GM23338 (cell line): ENCODE measurements at regions not wholly inside any gene's neighbourhood (a gene's known extent, or its start where the extent isn't known, plus 50 kb on each side); places are given as distances from the start of the nearest gene placed in this dataset.

Experiments used
- ATAC-seq: fragments of 200-7000 bp; cut with Tn5 transposase; 3 replicates; pipeline ENCODE4 v1.9.1; 2020
- DNase-seq: peaks from one replicate; pipeline ENCODE4 v3.0.0-alpha.2; 2015; ENCODE audit warnings: low spot score
- H2AFZ ChIP-seq: fragments of 200-600 bp; sonication (generic); 2 replicates; pipeline ENCODE4 v1.8.0; 2016; ENCODE audit warnings: antibody characterized with exemption, mild to moderate bottlenecking, moderate library complexity
- H3F3A ChIP-seq: fragments of 200-600 bp; sonication (generic); replicated peaks from 2 replicates; pipeline ENCODE4 v1.8.0; 2017; ENCODE audit warnings: antibody characterized with exemption, mixed run types, low read depth
- H3K27ac ChIP-seq: fragments of 200-600 bp; sonication (generic); 2 replicates; pipeline ENCODE4 v1.6.1; 2016; ENCODE audit warnings: low read depth
- H3K27me3 ChIP-seq: fragments of 200-600 bp; sonication (generic); 2 replicates; pipeline ENCODE4 v1.8.0; 2016; ENCODE audit warnings: mild to moderate bottlenecking, mixed run types, moderate library complexity; ENCODE audit not compliant: insufficient read depth
- H3K36me3 ChIP-seq: fragments of 200-600 bp; sonication (generic); 2 replicates; pipeline ENCODE4 v1.8.0; 2016; ENCODE audit warnings: mild to moderate bottlenecking; ENCODE audit not compliant: insufficient read depth
- H3K4me1 ChIP-seq: fragments of 200-600 bp; sonication (generic); 2 replicates; pipeline ENCODE4 v1.8.0; 2016; ENCODE audit warnings: mild to moderate bottlenecking, moderate library complexity; ENCODE audit not compliant: insufficient read depth
- H3K4me2 ChIP-seq: fragments of 200-600 bp; sonication (generic); 2 replicates; pipeline ENCODE4 v1.7.1; 2017; ENCODE audit warnings: mixed run types
- H3K4me3 ChIP-seq: fragments of 200-600 bp; sonication (generic); 2 replicates; pipeline ENCODE4 v1.6.1; 2016; ENCODE audit warnings: mixed run types
- H3K79me2 ChIP-seq: fragments of 200-600 bp; sonication (generic); replicated peaks from 2 replicates; pipeline ENCODE4 v1.8.0; 2017; ENCODE audit warnings: mild to moderate bottlenecking; ENCODE audit not compliant: insufficient read depth
- H3K9me2 ChIP-seq: fragments of 200-600 bp; sonication (generic); 2 replicates; pipeline ENCODE4 v1.8.0; 2017; ENCODE audit not compliant: insufficient read depth
- H4K20me1 ChIP-seq: fragments of 200-600 bp; sonication (generic); replicated peaks from 2 replicates; pipeline ENCODE4 v1.8.0; 2017; ENCODE audit warnings: mild to moderate bottlenecking; ENCODE audit not compliant: insufficient read depth
- H3K27ac Mint-ChIP-seq: 2 replicates; pipeline ENCODE4 v1.8.0; 2020; ENCODE audit warnings: inconsistent platforms, mild to moderate bottlenecking, moderate library complexity, mixed read lengths
- H3K27me3 Mint-ChIP-seq: 3 replicates; pipeline ENCODE4 v1.8.0; 2022; ENCODE audit warnings: low read depth, mild to moderate bottlenecking, moderate library complexity, mixed read lengths, inconsistent platforms; ENCODE audit not compliant: insufficient read depth, poor library complexity
- H3K36me3 Mint-ChIP-seq: 3 replicates; pipeline ENCODE4 v1.8.0; 2021; ENCODE audit warnings: low read depth, mild to moderate bottlenecking, inconsistent platforms, moderate library complexity, mixed read lengths
- H3K4me1 Mint-ChIP-seq: 3 replicates; pipeline ENCODE4 v1.8.0; 2020; ENCODE audit warnings: mild to moderate bottlenecking, inconsistent platforms, mixed read lengths
- H3K4me3 Mint-ChIP-seq: 3 replicates; pipeline ENCODE4 v1.8.0; 2021; ENCODE audit warnings: moderate library complexity, mild to moderate bottlenecking, inconsistent platforms, mixed read lengths
- H3K9me3 Mint-ChIP-seq: 3 replicates; pipeline ENCODE4 v1.8.0; 2020; ENCODE audit warnings: moderate library complexity, mild to moderate bottlenecking, inconsistent platforms, mixed read lengths
- CTCF ChIP-seq, 2 experiments: fragments of 200-600 bp in 1 of 2; sonication (generic) in 1 of 2; conservative IDR thresholded peaks; 2 replicates each; pipeline versions ENCODE4 v1.5.1 to v1.6.1; 2016 to 2017; ENCODE audit warnings: antibody characterized with exemption in 2 of 2, low read depth in 2 of 2, mild to moderate bottlenecking in 2 of 2, moderate library complexity in 1 of 2
- EZH2 ChIP-seq: fragments of 200-600 bp; sonication (generic); IDR thresholded peaks from one replicate; pipeline ENCODE4 v1.8.0; 2017; ENCODE audit warnings: antibody characterized with exemption, mild to moderate bottlenecking, low read depth; ENCODE audit not compliant: unreplicated experiment
- JUNB ChIP-seq: IDR thresholded peaks from one replicate; pipeline ENCODE4 v1.6.1; 2016; ENCODE audit warnings: antibody characterized with exemption; ENCODE audit not compliant: unreplicated experiment
- NANOG ChIP-seq: IDR thresholded peaks from 2 replicates; pipeline ENCODE4 v1.6.1; 2016; ENCODE audit warnings: antibody characterized with exemption, borderline replicate concordance
- POLR2AphosphoS5 ChIP-seq: IDR thresholded peaks from 2 replicates; pipeline ENCODE4 v1.6.1; 2016; ENCODE audit warnings: antibody characterized with exemption, low read depth
- ZNF114 ChIP-seq: fragments of 250-450 bp; sonication (Bioruptor Pico); IDR thresholded peaks from 2 replicates; pipeline ENCODE4 v1.5.0; 2020; ENCODE audit warnings: mild to moderate bottlenecking, moderate library complexity
- ZNF331 ChIP-seq: fragments of 250-450 bp; sonication (Bioruptor Pico); IDR thresholded peaks from 2 replicates; pipeline ENCODE4 v1.5.0; 2020; ENCODE audit warnings: low read depth, mild to moderate bottlenecking, moderate library complexity
- ZNF462 ChIP-seq: fragments of 250-450 bp; sonication (Bioruptor Pico); IDR thresholded peaks from 2 replicates; pipeline ENCODE4 v1.5.0; 2020; ENCODE audit warnings: mild to moderate bottlenecking, moderate library complexity

- TF ChIP-seq ZNF462 (no peak), POLR2AphosphoS5 (no peak), ZNF331 (CRISPR knock-in tag) (no peak), CTCF (conservative IDR thresholded peaks at IDR 0.05; ENCODE audit: low read depth in 2 of 2) (no peak), JUNB (no peak), EZH2 (no peak), NANOG (no peak), ZNF114 (CRISPR knock-in tag) (no peak)
These were observed 113.9 kb downstream of the ARL5B start (continued) for GRCh38 chr10:18773180-18773579.

- no peaks in the 10 kb centered on the region; the same call in 1 of the 3 replicates for H3K9me3 Mint-ChIP-seq
- Histone ChIP-seq H2AFZ (peak overlapping the region; percentile 32; the same call in 1 of the 2 replicates), H3K79me2 (no peaks in the 10 kb centered on the region), H3K9me2 (0 out of 2 replicates have a peak, but pooled peaks cover 4% of the 10 kb centered on the region), H3K27me3 (no peaks in the 10 kb centered on the region), H3K4me1 (no peaks in the 10 kb centered on the region), H3F3A (no peaks in the 10 kb centered on the region), H3K27ac (no peak overlapping the region), H4K20me1 (no peaks in the 10 kb centered on the region), H3K4me2 (no peak overlapping the region), H3K36me3 (no peaks in the 10 kb centered on the region; the same call in 1 of the 2 replicates), H3K4me3 (no peak overlapping the region)
- no peak overlapping the region for H3K4me3 Mint-ChIP-seq
- no peaks in the 10 kb centered on the region for H3K4me1 Mint-ChIP-seq
- H3K36me3 Mint-ChIP-seq = no peaks in the 10 kb centered on the region
- no peak for ATAC-seq
- H3K27ac Mint-ChIP-seq = no peak overlapping the region
- DNase-seq = no peak
- no peaks in the 10 kb centered on the region for H3K27me3 Mint-ChIP-seq
- no peak for TF ChIP-seq ZNF462
These were observed 118.0 kb downstream of the ARL5B start for GRCh38 chr10:18777258-18777657.
